CD14-positive monocyte (primary cell): ENCODE measurements at regions not wholly inside any gene's neighbourhood (a gene's known extent, or its start where the extent isn't known, plus 50 kb on each side); places are given as distances from the start of the nearest gene placed in this dataset.

Experiments
- DNase-seq, 3 donors: peaks; one replicate each; pipeline ENCODE4 v3.0.0-alpha.2; 2011 to 2022
- H2AFZ ChIP-seq: 2 replicates; pipeline ENCODE4 v1.6.0; 2012; ENCODE audit warnings: mild to moderate bottlenecking, low read depth, low read length, inconsistent platforms; ENCODE audit not compliant: insufficient read depth, poor library complexity, severe bottlenecking
- H3K27ac ChIP-seq, 2 donors: 1 replicate in 1 of 2; 2 replicates in 1 of 2; pipeline ENCODE4 v1.5.1; 2012 to 2013; ENCODE audit warnings: low read length in 2 of 2, control low read depth in 1 of 2, inconsistent platforms in 1 of 2, low read depth in 1 of 2, mild to moderate bottlenecking in 1 of 2
- H3K27me3 ChIP-seq, 2 donors: one replicate each; pipeline versions ENCODE4 v1.6.0 to v1.6.1; 2011 to 2013; ENCODE audit warnings: low read length in 2 of 2; ENCODE audit not compliant: control insufficient read depth in 2 of 2, insufficient read depth in 2 of 2
- H3K36me3 ChIP-seq, 2 donors: replicated peaks in 1 of 2; 1 replicate in 1 of 2; 2 replicates in 1 of 2; pipeline versions ENCODE4 v1.5.1 to v1.6.1; 2012 to 2013; ENCODE audit warnings: low read length in 2 of 2, control low read depth in 1 of 2, inconsistent platforms in 1 of 2, mild to moderate bottlenecking in 1 of 2; ENCODE audit not compliant: insufficient read depth in 2 of 2, control insufficient read depth in 1 of 2
- H3K4me1 ChIP-seq, 2 donors: 1 replicate in 1 of 2; 2 replicates in 1 of 2; pipeline versions ENCODE4 v1.5.1 to v1.6.1; 2012 to 2013; ENCODE audit warnings: low read length in 2 of 2, control low read depth in 1 of 2, inconsistent platforms in 1 of 2, mild to moderate bottlenecking in 1 of 2, moderate library complexity in 1 of 2; ENCODE audit not compliant: insufficient read depth in 2 of 2, control insufficient read depth in 1 of 2
- H3K4me2 ChIP-seq: replicated peaks from 2 replicates; pipeline ENCODE3; 2012; ENCODE audit warnings: low read length, moderate library complexity, mild to moderate bottlenecking; ENCODE audit not compliant: poor library complexity, severe bottlenecking; ENCODE audit errors: extremely low read depth
- H3K4me3 ChIP-seq, 3 experiments: fragments of 200-600 bp in 1 of 3; sonication (generic) in 1 of 3; replicated peaks in 1 of 3; 1 replicate in 2 of 3; 2 replicates in 1 of 3; pipeline ENCODE4 v1.5.1; 2011 to 2013; ENCODE audit warnings: low read length in 3 of 3, mild to moderate bottlenecking in 3 of 3, control low read depth in 2 of 3, low read depth in 2 of 3, inconsistent platforms in 1 of 3, moderate library complexity in 1 of 3
- H3K79me2 ChIP-seq: 2 replicates; pipeline ENCODE4 v1.6.0; 2012; ENCODE audit warnings: mild to moderate bottlenecking, control low read depth, inconsistent platforms, low read length, moderate library complexity; ENCODE audit not compliant: insufficient read depth
- H3K9ac ChIP-seq: 2 replicates; pipeline ENCODE4 v1.6.0; 2017; ENCODE audit warnings: low read length, mild to moderate bottlenecking; ENCODE audit not compliant: insufficient read depth, poor library complexity, severe bottlenecking
- H3K9me3 ChIP-seq, 2 donors: replicated peaks in 1 of 2; 1 replicate in 1 of 2; 2 replicates in 1 of 2; pipeline versions ENCODE4 v1.5.1 to v1.6.1; 2012 to 2013; ENCODE audit warnings: low read length in 2 of 2, control low read depth in 1 of 2; ENCODE audit not compliant: control insufficient read depth in 1 of 2, insufficient read depth in 1 of 2
- H4K20me1 ChIP-seq: 2 replicates; pipeline ENCODE4 v1.6.0; 2012; ENCODE audit warnings: mild to moderate bottlenecking, low read length, control low read depth, moderate library complexity; ENCODE audit not compliant: insufficient read depth
- H3K27ac Mint-ChIP-seq, 7 donors: one replicate each; pipeline ENCODE4 v1.8.0; 2020; ENCODE audit warnings: mild to moderate bottlenecking in 7 of 7, mixed read lengths in 7 of 7, moderate library complexity in 6 of 7, inconsistent platforms in 2 of 7
- H3K27me3 Mint-ChIP-seq, 3 donors: one replicate each; pipeline ENCODE4 v1.8.0; 2021 to 2022; ENCODE audit warnings: low read depth in 3 of 3, mild to moderate bottlenecking in 3 of 3, mixed read lengths in 3 of 3, moderate library complexity in 3 of 3, inconsistent platforms in 1 of 3
- H3K36me3 Mint-ChIP-seq, 2 donors: one replicate each; pipeline ENCODE4 v1.8.0; 2020; ENCODE audit warnings: mixed read lengths in 2 of 2, inconsistent platforms in 1 of 2, mild to moderate bottlenecking in 1 of 2
- H3K4me1 Mint-ChIP-seq: one replicate; pipeline ENCODE4 v1.8.0; 2020; ENCODE audit warnings: mild to moderate bottlenecking, mixed read lengths
- H3K4me3 Mint-ChIP-seq, 2 donors: one replicate each; pipeline ENCODE4 v1.8.0; 2020; ENCODE audit warnings: mild to moderate bottlenecking in 2 of 2, mixed read lengths in 2 of 2, moderate library complexity in 1 of 2
- H3K9me3 Mint-ChIP-seq, 7 donors: one replicate each; pipeline ENCODE4 v1.8.0; 2020 to 2022; ENCODE audit warnings: mixed read lengths in 7 of 7, mild to moderate bottlenecking in 6 of 7, moderate library complexity in 6 of 7, inconsistent platforms in 2 of 7
- CTCF ChIP-seq: fragments of 200-600 bp; IDR thresholded peaks from one replicate; pipeline ENCODE4 v1.8.0; 2022; ENCODE audit warnings: antibody characterized with exemption, mild to moderate bottlenecking
- WGBS: methylation state at CpG from one replicate; pipeline ENCODE4 v1.1.5; 2013; ENCODE audit warnings: missing lambda C conversion rate; ENCODE audit not compliant: insufficient coverage; 5-methylcytosine and 5-hydroxymethylcytosine counted together
- intact Hi-C, 2 donors: fragments of 100-400 bp; cut with micrococcal nuclease; formaldehyde crosslinking; loops; one replicate each; pipeline versions ENCODE4 v1.15.0 to v1.15.1; 2023

GRCh38 chr14:87014856-87015255, 978.1 kb downstream of the GALC start:
- H3K79me2 ChIP-seq = no peaks in the 10 kb centered on the region
- no peak overlapping the region for H2AFZ ChIP-seq
- Mint-ChIP-seq H3K27ac (no peak overlapping the region), H3K9me3 (peaks cover 0 to 8% (median 3%) of the 10 kb centered on the region in 7 donors), H3K4me1 (no peaks in the 10 kb centered on the region), H3K36me3 (no peaks in the 10 kb centered on the region), H3K27me3 (peaks cover 0 to 4% (median 0%) of the 10 kb centered on the region in 3 donors), H3K4me3 (no peak overlapping the region)
- no CpG with 5 or more reads among the region's 3 CpGs for WGBS
- intact Hi-C loops = no loop called here
- H3K4me3 ChIP-seq = no peak overlapping the region
- no peaks in the 10 kb centered on the region for H3K4me1 ChIP-seq
- no peak overlapping the region for H3K4me2 ChIP-seq
- TF ChIP-seq CTCF = no peak
- DNase-seq = no peak
- no peak overlapping the region for H3K27ac ChIP-seq
- H3K27me3 ChIP-seq = no peaks in the 10 kb centered on the region
- no peak overlapping the region for H3K9ac ChIP-seq
- no peaks in the 10 kb centered on the region for H3K36me3 ChIP-seq
- no peaks in the 10 kb centered on the region for H4K20me1 ChIP-seq
- no peaks in the 10 kb centered on the region for H3K9me3 ChIP-seq

GRCh38 chr14:87013583-87013982, 979.4 kb downstream of the GALC start:
- Histone ChIP-seq H3K27ac (no peak overlapping the region), H3K9me3 (no peaks in the 10 kb centered on the region), H3K4me2 (no peak overlapping the region), H3K4me1 (no peaks in the 10 kb centered on the region), H3K36me3 (no peaks in the 10 kb centered on the region), H4K20me1 (no peaks in the 10 kb centered on the region), H3K79me2 (no peaks in the 10 kb centered on the region), H3K27me3 (no peaks in the 10 kb centered on the region), H3K9ac (no peak overlapping the region), H2AFZ (no peak overlapping the region), H3K4me3 (no peak overlapping the region)
- peaks cover 0 to 2% (median 0%) of the 10 kb centered on the region in 3 donors for H3K27me3 Mint-ChIP-seq
- peaks cover 0 to 8% (median 2%) of the 10 kb centered on the region in 7 donors for H3K9me3 Mint-ChIP-seq
- no peak overlapping the region for H3K27ac Mint-ChIP-seq
- no peak for TF ChIP-seq CTCF
- no CpG with 5 or more reads among the region's 2 CpGs for whole genome bisulfite sequencing
- intact Hi-C loops = no loop called here
- H3K4me3 Mint-ChIP-seq = no peak overlapping the region
- H3K4me1 Mint-ChIP-seq = no peaks in the 10 kb centered on the region
- no peak for DNase-seq
- no peaks in the 10 kb centered on the region for H3K36me3 Mint-ChIP-seq
